Endothelial cell of umbilical vein (primary cell): ENCODE measurements at regions not wholly inside any gene's neighbourhood (a gene's known extent, or its start where the extent isn't known, plus 50 kb on each side); places are given as distances from the start of the nearest gene placed in this dataset.

Source experiments
- BruUV-seq: library from RNA; stranded (reverse); fragments of 400-500 nt; replicated peaks from 2 replicates; lab custom pipeline; 2021; lab: Mats Ljungman, UMichigan
- CTCF ChIA-PET: fragments of 300-600, 350-600 bp; sonication (Branson Sonifier 250); formaldehyde crosslinking; loops from one replicate; lab custom pipeline; 2021; ENCODE audit warnings: antibody characterized with exemption, inconsistent platforms; lab: Charles Lee
- POLR2A ChIA-PET: fragments of 300-600, 350-600 bp; sonication (Branson Sonifier 250); formaldehyde crosslinking; loops from one replicate; lab custom pipeline; 2021; ENCODE audit warnings: antibody characterized with exemption, inconsistent platforms; lab: Charles Lee
- DNase-seq: peaks from one replicate; pipeline ENCODE4 v3.0.0-alpha.2; 2011; ENCODE audit warnings: low read depth, low spot score
- FAIRE-seq: peaks from 2 replicates; lab custom pipeline; 2011; peaks lifted over from hg19 to GRCh38; lab: Jason Lieb, UNC
- H2AFZ ChIP-seq: 2 replicates; pipeline ENCODE4 v1.6.0; 2012; ENCODE audit warnings: low read depth, low read length, control low read depth, inconsistent platforms
- H3K27ac ChIP-seq: 2 replicates; pipeline ENCODE4 v1.5.1; 2011; ENCODE audit warnings: low read depth, mild to moderate bottlenecking, control low read depth, low read length, moderate library complexity; ENCODE audit not compliant: insufficient read depth
- H3K27me3 ChIP-seq, 2 experiments: 2 replicates each; pipeline versions ENCODE4 v1.6.0 to v1.6.1; 2011; ENCODE audit warnings: low read length in 2 of 2, mixed read lengths in 1 of 2; ENCODE audit not compliant: control insufficient read depth in 2 of 2, insufficient read depth in 2 of 2
- H3K36me3 ChIP-seq, 2 experiments: 2 replicates in 1 of 2; 3 replicates in 1 of 2; pipeline ENCODE4 v1.5.1; 2011; ENCODE audit warnings: low read length in 2 of 2, mild to moderate bottlenecking in 1 of 2, moderate library complexity in 1 of 2; ENCODE audit not compliant: control insufficient read depth in 2 of 2, insufficient read depth in 2 of 2; ENCODE audit errors: extremely low read depth in 1 of 2
- H3K4me1 ChIP-seq: 3 replicates; pipeline ENCODE4 v1.5.1; 2011; ENCODE audit warnings: mild to moderate bottlenecking, low read length; ENCODE audit not compliant: control insufficient read depth, insufficient read depth; ENCODE audit errors: extremely low read depth
- H3K4me2 ChIP-seq: 2 replicates; pipeline ENCODE4 v1.6.1; 2011; ENCODE audit warnings: low read length, control low read depth, mixed read lengths; ENCODE audit not compliant: insufficient read depth
- H3K4me3 ChIP-seq, 3 experiments: fragments of 200-600 bp in 1 of 3; sonication (generic), shearing (Covaris generic) in 1 of 3; replicated peaks in 1 of 3; 2 replicates each; pipeline ENCODE4 v1.5.1; 2011 to 2016; ENCODE audit warnings: control low read depth in 3 of 3, low read length in 3 of 3, mild to moderate bottlenecking in 2 of 3, inconsistent platforms in 1 of 3, low read depth in 1 of 3, moderate library complexity in 1 of 3; ENCODE audit not compliant: insufficient read depth in 1 of 3
- H3K79me2 ChIP-seq: 2 replicates; pipeline ENCODE4 v1.6.0; 2012; ENCODE audit warnings: low read length, inconsistent platforms; ENCODE audit not compliant: control insufficient read depth, insufficient read depth
- H3K9ac ChIP-seq: replicated peaks from 2 replicates; pipeline ENCODE3; 2011; ENCODE audit warnings: low read length, control low read depth; ENCODE audit not compliant: insufficient read depth; ENCODE audit errors: extremely low read depth
- H3K9me1 ChIP-seq: replicated peaks from 3 replicates; pipeline ENCODE4 v1.6.0; 2011; ENCODE audit warnings: mild to moderate bottlenecking, low read length; ENCODE audit not compliant: control insufficient read depth, insufficient read depth; ENCODE audit errors: extremely low read depth
- H3K9me3 ChIP-seq: replicated peaks from 2 replicates; pipeline ENCODE4 v1.5.1; 2012; ENCODE audit warnings: low read length, inconsistent platforms; ENCODE audit not compliant: control insufficient read depth, insufficient read depth
- H4K20me1 ChIP-seq: replicated peaks from 2 replicates; pipeline ENCODE3; 2011; ENCODE audit warnings: mild to moderate bottlenecking, low read length; ENCODE audit not compliant: control insufficient read depth, insufficient read depth; ENCODE audit errors: extremely low read depth
- CTCF ChIP-seq, 2 donors: IDR thresholded peaks; 1 replicate in 1 of 2; 2 replicates in 1 of 2; pipeline ENCODE4 v1.5.1; 2011; ENCODE audit warnings: low read length in 2 of 2, mild to moderate bottlenecking in 2 of 2, moderate library complexity in 2 of 2, control low read depth in 1 of 2, inconsistent platforms in 1 of 2, low read depth in 1 of 2; ENCODE audit not compliant: insufficient read depth in 1 of 2; ENCODE audit errors: extremely low read depth in 1 of 2
- EZH2 ChIP-seq: IDR thresholded peaks from 2 replicates; pipeline ENCODE4 v1.6.1; 2012; ENCODE audit warnings: borderline replicate concordance, low read depth, mild to moderate bottlenecking, moderate library complexity, low read length, inconsistent platforms; ENCODE audit not compliant: severe bottlenecking
- FOS ChIP-seq: IDR thresholded peaks from 2 replicates; pipeline ENCODE4 v1.6.1; 2011; ENCODE audit warnings: mild to moderate bottlenecking, low read length, moderate library complexity, borderline replicate concordance; ENCODE audit not compliant: insufficient read depth
- GATA2 ChIP-seq: IDR thresholded peaks from 2 replicates; pipeline ENCODE4 v1.7.0; 2011; ENCODE audit warnings: low read depth, mild to moderate bottlenecking, moderate library complexity, mixed read lengths, low read length; ENCODE audit not compliant: insufficient read length, insufficient read depth
- JUN ChIP-seq: IDR thresholded peaks from 2 replicates; pipeline ENCODE4 v1.6.1; 2011; ENCODE audit warnings: borderline replicate concordance, low read depth; ENCODE audit not compliant: insufficient read length, insufficient read depth
- MAX ChIP-seq: IDR thresholded peaks from 2 replicates; pipeline ENCODE4 v1.6.1; 2011; ENCODE audit not compliant: insufficient read depth, insufficient read length
- MYC ChIP-seq: IDR thresholded peaks from one replicate; pipeline ENCODE4 v1.6.1; 2011; ENCODE audit warnings: mild to moderate bottlenecking, low read depth, low read length
- POLR2A ChIP-seq: IDR thresholded peaks from 2 replicates; pipeline ENCODE4 v1.6.1; 2012; ENCODE audit warnings: low read depth, mild to moderate bottlenecking, control low read depth, low read length
- POLR2AphosphoS5 ChIP-seq: IDR thresholded peaks from 2 replicates; pipeline ENCODE4 v1.6.1; 2012; ENCODE audit warnings: low read depth, mild to moderate bottlenecking, control low read depth, low read length, moderate library complexity; ENCODE audit not compliant: insufficient read depth
- dilution Hi-C: fragments of 300-500 bp; cut with MboI; formaldehyde crosslinking; loops from one replicate; pipeline ENCODE4 v1.15.0; 2019; ENCODE audit warnings: low sequenced_read_pairs; ENCODE audit not compliant: extremely low pct_ligation_motif_present
- intact Hi-C: fragments of 100-400 bp; cut with micrococcal nuclease; formaldehyde crosslinking; loops from one replicate; pipeline ENCODE4 v1.10.0; 2022

- BruUV-seq = no TSS peak
- dilution Hi-C loops (no loop called here), intact Hi-C loops (no loop called here)
- no peaks in the 10 kb centered on the region for H3K9me1 ChIP-seq
- H3K36me3 ChIP-seq = no peaks in the 10 kb centered on the region
- H3K9me3 ChIP-seq = no peaks in the 10 kb centered on the region
- no peak for DNase-seq
- no peaks in the 10 kb centered on the region for H3K4me1 ChIP-seq
- ChIA-PET POLR2A (no interaction called here), CTCF (no interaction called here)
- no peaks in the 10 kb centered on the region for H3K27me3 ChIP-seq
- no peak for TF ChIP-seq POLR2AphosphoS5
- TF ChIP-seq FOS = no peak
- no peak for TF ChIP-seq MAX
- TF ChIP-seq MYC = no peak
- TF ChIP-seq EZH2 = no peak
- no peak for TF ChIP-seq CTCF (IDR thresholded peaks at IDR 0.05; ENCODE audit: extremely low read depth in 1 of 2, insufficient read depth in 1 of 2, low read depth in 1 of 2, low read length in 2 of 2)
- no peak for TF ChIP-seq POLR2A
- TF ChIP-seq JUN = no peak
- TF ChIP-seq GATA2 = no peak
- no peak overlapping the region for H3K4me3 ChIP-seq
- H4K20me1 ChIP-seq = no peaks in the 10 kb centered on the region
- no peak overlapping the region for H3K9ac ChIP-seq
- H3K27ac ChIP-seq = no peak overlapping the region
- no peak overlapping the region for H3K4me2 ChIP-seq
- H3K79me2 ChIP-seq = no peaks in the 10 kb centered on the region
- no peak overlapping the region for H2AFZ ChIP-seq
- no peak for FAIRE-seq
Observed at GRCh38 chr7:85805656-85806055, 618.8 kb upstream of the SEMA3D start.
